IMR-90 (cell line): ENCODE measurements at regions not wholly inside any gene's neighbourhood (a gene's known extent, or its start where the extent isn't known, plus 50 kb on each side); places are given as distances from the start of the nearest gene placed in this dataset.

Source experiments
- ATAC-seq: fragments of 200-7000 bp; cut with Tn5 transposase; 2 replicates; pipeline ENCODE4 v1.9.1; 2020; ENCODE audit warnings: low read depth, mild to moderate bottlenecking, moderate library complexity
- BruUV-seq: library from RNA; stranded (reverse); fragments of 400-500 nt; replicated peaks from 2 replicates; lab custom pipeline; 2021; lab: Mats Ljungman, UMichigan
- CTCF ChIA-PET: fragments of 300-600 bp; formaldehyde crosslinking; extraction: SDS; loops from one replicate; lab custom pipeline; 2021; ENCODE audit warnings: antibody characterized with exemption; lab: Yijun Ruan, JAX
- POLR2A ChIA-PET: fragments of 300-600 bp; sonication (Branson Sonifier 250); formaldehyde crosslinking; loops from one replicate; lab custom pipeline; 2022; ENCODE audit warnings: antibody characterized with exemption; ENCODE audit not compliant: unreplicated experiment; lab: Charles Lee
- DNase-seq: peaks from one replicate; pipeline ENCODE4 v3.0.0; 2013
- H2AFZ ChIP-seq: replicated peaks from 2 replicates; pipeline ENCODE3; 2013; ENCODE audit warnings: low read length, mild to moderate bottlenecking; ENCODE audit not compliant: poor library complexity
- H2AK5ac ChIP-seq: 2 replicates; pipeline ENCODE4 v1.6.1; 2013; ENCODE audit warnings: low read depth, low read length, inconsistent platforms
- H2AK9ac ChIP-seq: replicated peaks from 2 replicates; pipeline ENCODE3; 2013; ENCODE audit warnings: mild to moderate bottlenecking, low read depth, low read length, moderate library complexity; ENCODE audit not compliant: poor library complexity
- H2BK120ac ChIP-seq: 2 replicates; pipeline ENCODE4 v1.6.1; 2013; ENCODE audit warnings: low read depth, low read length, inconsistent platforms
- H2BK15ac ChIP-seq: 3 replicates; pipeline ENCODE4 v1.6.1; 2013; ENCODE audit warnings: low read depth, low read length, inconsistent platforms
- H2BK20ac ChIP-seq: 2 replicates; pipeline ENCODE4 v1.6.1; 2013; ENCODE audit warnings: low read depth, mild to moderate bottlenecking, inconsistent platforms, low read length, moderate library complexity
- H2BK5ac ChIP-seq: 2 replicates; pipeline ENCODE4 v1.6.1; 2013; ENCODE audit warnings: mild to moderate bottlenecking, low read depth, low read length, inconsistent platforms; ENCODE audit not compliant: poor library complexity, severe bottlenecking
- H3K14ac ChIP-seq: replicated peaks from 2 replicates; pipeline ENCODE4 v1.6.1; 2013; ENCODE audit warnings: low read depth, low read length, inconsistent platforms
- H3K18ac ChIP-seq: 2 replicates; pipeline ENCODE4 v1.6.1; 2013; ENCODE audit warnings: low read depth, low read length, control low read depth
- H3K23ac ChIP-seq: 2 replicates; pipeline ENCODE4 v1.6.1; 2013; ENCODE audit warnings: low read depth, low read length, inconsistent platforms
- H3K27ac ChIP-seq: 2 replicates; pipeline ENCODE4 v1.5.1; 2013; ENCODE audit warnings: mild to moderate bottlenecking, control low read depth, low read length; ENCODE audit not compliant: insufficient read depth
- H3K27me3 ChIP-seq: 2 replicates; pipeline ENCODE4 v1.6.1; 2013; ENCODE audit warnings: low read length; ENCODE audit not compliant: control insufficient read depth, insufficient read depth
- H3K36me3 ChIP-seq: 2 replicates; pipeline ENCODE4 v1.6.1; 2013; ENCODE audit warnings: low read length, mixed read lengths; ENCODE audit not compliant: control insufficient read depth, insufficient read depth
- H3K4ac ChIP-seq: 2 replicates; pipeline ENCODE4 v1.6.1; 2013; ENCODE audit warnings: low read depth, low read length, inconsistent platforms
- H3K4me1 ChIP-seq: 2 replicates; pipeline ENCODE4 v1.6.1; 2013; ENCODE audit warnings: low read length, mixed read lengths; ENCODE audit not compliant: control insufficient read depth, insufficient read depth
- H3K4me2 ChIP-seq: 2 replicates; pipeline ENCODE4 v1.6.1; 2013; ENCODE audit warnings: low read depth, mild to moderate bottlenecking, control low read depth, low read length, moderate library complexity
- H3K4me3 ChIP-seq: 2 replicates; pipeline ENCODE4 v1.5.1; 2013; ENCODE audit warnings: low read depth, mild to moderate bottlenecking, control low read depth, low read length, moderate library complexity; ENCODE audit not compliant: insufficient read depth
- H3K56ac ChIP-seq: 2 replicates; pipeline ENCODE4 v1.6.1; 2013; ENCODE audit warnings: low read length, inconsistent platforms; ENCODE audit not compliant: insufficient read depth; ENCODE audit errors: extremely low read depth
- H3K79me1 ChIP-seq, 2 experiments: 2 replicates each; pipeline ENCODE4 v1.6.1; 2013; ENCODE audit warnings: low read length in 2 of 2, inconsistent platforms in 1 of 2, low read depth in 1 of 2
- H3K9ac ChIP-seq: 2 replicates; pipeline ENCODE4 v1.6.1; 2013; ENCODE audit warnings: low read depth, low read length, control low read depth
- H3K9me1 ChIP-seq: 2 replicates; pipeline ENCODE4 v1.6.1; 2013; ENCODE audit warnings: low read length, inconsistent platforms; ENCODE audit not compliant: insufficient read depth
- H3K9me3 ChIP-seq: 2 replicates; pipeline ENCODE4 v1.6.1; 2013; ENCODE audit warnings: low read length; ENCODE audit not compliant: control insufficient read depth, insufficient read depth
- H4K20me1 ChIP-seq: 2 replicates; pipeline ENCODE4 v1.6.1; 2013; ENCODE audit warnings: low read length, inconsistent platforms; ENCODE audit not compliant: insufficient read depth
- H4K5ac ChIP-seq: 2 replicates; pipeline ENCODE4 v1.6.1; 2013; ENCODE audit warnings: mild to moderate bottlenecking, low read depth, low read length, control low read depth
- H4K8ac ChIP-seq, 2 experiments: 2 replicates each; pipeline ENCODE4 v1.6.1; 2013; ENCODE audit warnings: low read depth in 2 of 2, low read length in 2 of 2, control low read depth in 1 of 2, inconsistent platforms in 1 of 2
- H4K91ac ChIP-seq: 2 replicates; pipeline ENCODE4 v1.6.1; 2013; ENCODE audit warnings: low read depth, low read length, inconsistent platforms; ENCODE audit not compliant: insufficient read depth
- CEBPB ChIP-seq: IDR thresholded peaks from 2 replicates; pipeline ENCODE4 v1.6.1; 2012; ENCODE audit warnings: low read depth, low read length, improper control_type of control experiment
- CTCF ChIP-seq: conservative IDR thresholded peaks from 2 replicates; pipeline ENCODE4 v1.5.1; 2012; ENCODE audit warnings: mild to moderate bottlenecking, low read depth, low read length, improper control_type of control experiment
- WGBS, 2 experiments: methylation state at CpG; one replicate each; pipeline versions ENCODE4 v1.1.5 to v1.1.7; 2013; ENCODE audit warnings: missing lambda C conversion rate in 2 of 2; ENCODE audit not compliant: insufficient read length in 1 of 2; ENCODE audit errors: extremely low coverage in 2 of 2; 5-methylcytosine and 5-hydroxymethylcytosine counted together
- dilution Hi-C: fragments of 300-500 bp; cut with HindIII; formaldehyde crosslinking; loops from one replicate; pipeline ENCODE4 v1.14.3; 2018; ENCODE audit warnings: low sequenced_read_pairs; ENCODE audit not compliant: unreplicated experiment
- in situ Hi-C: fragments of 300-500 bp; cut with MboI; formaldehyde crosslinking; loops from 3 replicates; pipeline ENCODE4 v1.14.3; 2019; ENCODE audit warnings: low sequenced_read_pairs, inconsistent platforms, mixed read lengths
- intact Hi-C: fragments of 100-400 bp; cut with micrococcal nuclease; formaldehyde crosslinking; loops from 2 replicates; pipeline ENCODE4 v1.10.0; 2022

- TF ChIP-seq CEBPB (0 out of 2 replicates have a peak, but pooled peaks have one; percentile 18), CTCF (no peak)
- Histone ChIP-seq H3K4me1 (no peaks in the 10 kb centered on the region), H3K56ac (no peak overlapping the region), H3K18ac (no peak overlapping the region), H3K4ac (no peak overlapping the region), H3K36me3 (no peaks in the 10 kb centered on the region), H4K91ac (no peak overlapping the region), H3K27me3 (peaks cover 14% of the 10 kb centered on the region), H2AK5ac (no peak overlapping the region), H4K5ac (no peak overlapping the region), H2BK5ac (no peak overlapping the region), H3K23ac (no peak overlapping the region), H2BK15ac (no peak overlapping the region), H4K8ac (no peak overlapping the region), H2AFZ (no peak overlapping the region), H2BK120ac (no peak overlapping the region), H2AK9ac (no peak overlapping the region), H3K79me1 (no peaks in the 10 kb centered on the region), H4K20me1 (no peaks in the 10 kb centered on the region), H3K27ac (no peak overlapping the region), H3K9ac (no peak overlapping the region), H3K4me3 (no peak overlapping the region), H3K14ac (no peak overlapping the region), H3K4me2 (no peak overlapping the region), H3K9me3 (no peaks in the 10 kb centered on the region), H3K9me1 (no peaks in the 10 kb centered on the region), H2BK20ac (no peak overlapping the region)
- ATAC-seq, result no peak
- ChIA-PET POLR2A (no interaction called here), CTCF (no interaction called here)
- in situ Hi-C loops (loop anchor here (10.0 kb wide), 1 partner anchor 1585 kb away; no protein-coding TSS in a partner anchor), dilution Hi-C loops (no loop called here), intact Hi-C loops (loop anchor here (10.0 kb wide), 1 partner anchor 685 kb away; no protein-coding TSS in a partner anchor)
- no peak for DNase-seq
- WGBS, 2 experiments, result no CpG with 5 or more reads among the region's 1 CpG
- BruUV-seq, result no TSS peak
Measured at GRCh38 chr20:9969626-9970025, 65.2 kb upstream of the ANKEF1 start.
